Ishikawa (cell line): ENCODE measurements at regions not wholly inside any gene's neighbourhood (a gene's known extent, or its start where the extent isn't known, plus 50 kb on each side); places are given as distances from the start of the nearest gene placed in this dataset.

Source experiments
- CEBPB ChIP-seq: IDR thresholded peaks from 2 replicates; pipeline ENCODE4 v1.6.1; 2012
- CREB1 ChIP-seq: IDR thresholded peaks from 2 replicates; pipeline ENCODE4 v1.6.1; 2012; ENCODE audit warnings: low read depth
- EGR1 ChIP-seq: IDR thresholded peaks from 2 replicates; pipeline ENCODE4 v1.6.1; 2012
- EP300 ChIP-seq: IDR thresholded peaks from 2 replicates; pipeline ENCODE4 v1.6.1; 2012; ENCODE audit warnings: borderline replicate concordance
- FOXM1 ChIP-seq: IDR thresholded peaks from 2 replicates; pipeline ENCODE4 v1.6.1; 2012; ENCODE audit warnings: low read depth, borderline replicate concordance
- MAX ChIP-seq: IDR thresholded peaks from 2 replicates; pipeline ENCODE4 v1.6.1; 2012
- NFIC ChIP-seq: IDR thresholded peaks from 2 replicates; pipeline ENCODE4 v1.6.1; 2012
- RAD21 ChIP-seq: IDR thresholded peaks from 2 replicates; pipeline ENCODE4 v1.6.1; 2012; ENCODE audit warnings: low read depth
- REST ChIP-seq: IDR thresholded peaks from 2 replicates; pipeline ENCODE4 v1.6.1; 2012; ENCODE audit warnings: low read depth, mild to moderate bottlenecking
- TAF1 ChIP-seq: IDR thresholded peaks from 2 replicates; pipeline ENCODE4 v1.6.1; 2012; ENCODE audit warnings: low read depth, mild to moderate bottlenecking
- TCF12 ChIP-seq: IDR thresholded peaks from 2 replicates; pipeline ENCODE4 v1.6.1; 2012; ENCODE audit warnings: low read depth
- TEAD4 ChIP-seq: IDR thresholded peaks from 2 replicates; pipeline ENCODE4 v1.6.1; 2012
- USF1 ChIP-seq: IDR thresholded peaks from 2 replicates; pipeline ENCODE4 v1.6.1; 2012
- YY1 ChIP-seq: IDR thresholded peaks from 2 replicates; pipeline ENCODE4 v1.6.1; 2012; ENCODE audit warnings: low read depth
- ZBTB7A ChIP-seq: IDR thresholded peaks from 2 replicates; pipeline ENCODE4 v1.6.1; 2012; ENCODE audit warnings: low read depth

- TF ChIP-seq CREB1: no peak
- TF ChIP-seq FOXM1: no peak
- TF ChIP-seq MAX: no peak
- no peak for TF ChIP-seq TCF12
These were observed 82.1 kb upstream of the FHIT start for GRCh38 chr3:61333192-61333961.

- TF ChIP-seq RAD21: no peak
- no peak for TF ChIP-seq CEBPB
- TF ChIP-seq TAF1: no peak
- TF ChIP-seq YY1: no peak
- no peak for TF ChIP-seq USF1
- no peak for TF ChIP-seq REST
- TF ChIP-seq TEAD4: no peak
- no peak for TF ChIP-seq EGR1
- TF ChIP-seq NFIC: no peak
These were observed 83.5 kb upstream of the FHIT start for GRCh38 chr3:61334783-61335182.

- TF ChIP-seq ZBTB7A: no peak
- no peak for TF ChIP-seq FOXM1
- TF ChIP-seq USF1: no peak
- no peak for TF ChIP-seq MAX
- TF ChIP-seq NFIC: no peak
These were observed 89.7 kb upstream of the FHIT start for GRCh38 chr3:61340931-61341461.

- TF ChIP-seq TAF1: no peak
- no peak for TF ChIP-seq TCF12
- TF ChIP-seq CREB1: no peak
- no peak for TF ChIP-seq USF1
- no peak for TF ChIP-seq YY1
- TF ChIP-seq EP300: no peak
- TF ChIP-seq TEAD4: no peak
- TF ChIP-seq RAD21: no peak
- TF ChIP-seq ZBTB7A: no peak
- TF ChIP-seq FOXM1: no peak
- TF ChIP-seq CEBPB: no peak
- no peak for TF ChIP-seq MAX
- no peak for TF ChIP-seq REST
- TF ChIP-seq NFIC: no peak
- TF ChIP-seq EGR1: no peak
These were observed 92.3 kb upstream of the FHIT start for GRCh38 chr3:61343543-61343942.

DNA sequence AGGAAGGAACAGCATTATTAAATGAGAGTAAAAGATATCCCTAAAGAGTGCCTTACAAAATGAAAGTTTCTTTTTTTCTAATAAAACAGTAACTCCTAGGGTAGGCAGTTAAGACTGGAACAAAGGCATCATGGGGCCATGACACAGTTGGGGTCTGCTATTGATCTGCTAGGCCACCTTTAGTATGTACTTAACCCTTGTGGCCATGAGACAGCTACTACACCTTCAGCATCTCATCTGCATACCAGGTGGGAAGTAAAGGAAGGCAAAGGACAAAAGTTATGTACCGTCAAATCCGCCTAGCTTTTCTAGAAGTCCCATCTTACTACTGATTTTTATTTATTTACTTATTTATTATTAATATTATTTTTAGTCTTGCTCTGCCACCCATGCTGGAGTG lies 93.8 kb upstream of the FHIT start:
- TF ChIP-seq USF1 (no peak), YY1 (no peak), NFIC (no peak)
